ENCODE measurements at regions not wholly inside any gene's neighbourhood (a gene's known extent, or its start where the extent isn't known, plus 50 kb on each side); places are given as distances from the start of the nearest gene placed in this dataset.

DNA sequence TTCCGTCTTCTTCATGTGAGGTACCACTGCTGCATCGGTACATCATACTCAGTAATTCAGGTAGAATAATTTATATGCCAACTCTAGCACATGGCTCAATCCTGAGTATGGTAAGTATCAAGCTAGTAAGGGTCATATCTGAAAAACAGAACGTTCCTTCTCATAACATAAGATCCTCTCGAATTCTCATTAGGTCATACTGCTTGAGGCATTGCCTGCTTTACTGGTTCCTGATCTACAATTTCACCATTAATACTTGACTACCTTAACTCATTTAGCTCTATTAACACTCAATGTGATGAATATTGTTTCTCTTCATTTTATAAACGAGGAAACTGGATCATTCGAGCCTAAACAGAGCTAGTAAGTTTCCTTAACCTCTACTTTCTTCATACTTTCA lies 871.6 kb downstream of the BRINP3 start:
- TF ChIP-seq, protein P1, sequence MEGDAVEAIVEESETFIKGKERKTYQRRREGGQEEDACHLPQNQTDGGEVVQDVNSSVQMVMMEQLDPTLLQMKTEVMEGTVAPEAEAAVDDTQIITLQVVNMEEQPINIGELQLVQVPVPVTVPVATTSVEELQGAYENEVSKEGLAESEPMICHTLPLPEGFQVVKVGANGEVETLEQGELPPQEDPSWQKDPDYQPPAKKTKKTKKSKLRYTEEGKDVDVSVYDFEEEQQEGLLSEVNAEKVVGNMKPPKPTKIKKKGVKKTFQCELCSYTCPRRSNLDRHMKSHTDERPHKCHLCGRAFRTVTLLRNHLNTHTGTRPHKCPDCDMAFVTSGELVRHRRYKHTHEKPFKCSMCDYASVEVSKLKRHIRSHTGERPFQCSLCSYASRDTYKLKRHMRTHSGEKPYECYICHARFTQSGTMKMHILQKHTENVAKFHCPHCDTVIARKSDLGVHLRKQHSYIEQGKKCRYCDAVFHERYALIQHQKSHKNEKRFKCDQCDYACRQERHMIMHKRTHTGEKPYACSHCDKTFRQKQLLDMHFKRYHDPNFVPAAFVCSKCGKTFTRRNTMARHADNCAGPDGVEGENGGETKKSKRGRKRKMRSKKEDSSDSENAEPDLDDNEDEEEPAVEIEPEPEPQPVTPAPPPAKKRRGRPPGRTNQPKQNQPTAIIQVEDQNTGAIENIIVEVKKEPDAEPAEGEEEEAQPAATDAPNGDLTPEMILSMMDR (IDR thresholded peaks at IDR 0.05), result no peak
- no peak for TF ChIP-seq EP300 (IDR thresholded peaks at IDR 0.05)
- TF ChIP-seq POLR2AphosphoS5 (IDR thresholded peaks at IDR 0.05), result no peak

Measured in sigmoid colon (tissue), 4 donors.